IPS-18a (cell line): ENCODE measurements at regions not wholly inside any gene's neighbourhood (a gene's known extent, or its start where the extent isn't known, plus 50 kb on each side); places are given as distances from the start of the nearest gene placed in this dataset.

Source experiments
- H3K27ac ChIP-seq: one replicate; pipeline ENCODE4 v1.5.1; 2013; ENCODE audit warnings: low read length
- H3K27me3 ChIP-seq: one replicate; pipeline ENCODE4 v1.6.1; 2013; ENCODE audit warnings: mild to moderate bottlenecking, low read length; ENCODE audit not compliant: control insufficient read depth, insufficient read depth
- H3K36me3 ChIP-seq: one replicate; pipeline ENCODE4 v1.6.1; 2013; ENCODE audit warnings: low read depth, low read length; ENCODE audit not compliant: control insufficient read depth
- H3K4me1 ChIP-seq: one replicate; pipeline ENCODE4 v1.6.1; 2013; ENCODE audit warnings: low read depth, low read length; ENCODE audit not compliant: control insufficient read depth
- H3K4me3 ChIP-seq: one replicate; pipeline ENCODE4 v1.5.1; 2013; ENCODE audit warnings: low read length
- H3K9ac ChIP-seq: one replicate; pipeline ENCODE4 v1.6.1; 2013; ENCODE audit warnings: mild to moderate bottlenecking, low read length, moderate library complexity
- H3K9me3 ChIP-seq: one replicate; pipeline ENCODE4 v1.6.1; 2013; ENCODE audit warnings: low read depth, low read length; ENCODE audit not compliant: control insufficient read depth

DNA sequence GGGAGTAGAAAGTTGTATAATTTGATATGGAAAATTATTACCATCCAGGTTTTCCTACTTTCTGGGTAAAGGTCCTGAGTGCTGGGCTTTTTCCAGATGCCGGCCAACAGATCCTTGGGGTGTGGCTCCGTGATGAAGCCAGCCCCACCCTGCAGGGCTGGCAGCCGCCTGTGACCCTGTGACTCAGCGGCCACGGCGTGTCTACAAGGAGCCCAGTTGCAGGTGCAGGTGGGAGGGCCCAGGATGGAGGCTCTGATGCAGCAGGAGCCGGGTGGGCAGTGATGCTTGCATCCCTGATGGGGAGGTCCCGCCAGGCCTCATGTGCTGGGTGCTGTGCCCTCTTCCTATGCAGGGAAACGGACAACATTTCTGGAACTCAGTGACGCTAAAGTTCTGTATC is 96.0 kb upstream of the ALKAL2 start:
- Histone ChIP-seq H3K4me3 (no peak overlapping the region), H3K4me1 (peaks cover 21% of the 10 kb centered on the region), H3K27ac (no peak overlapping the region), H3K9me3 (no peaks in the 10 kb centered on the region), H3K9ac (no peak overlapping the region), H3K27me3 (peaks cover 28% of the 10 kb centered on the region), H3K36me3 (no peaks in the 10 kb centered on the region)

GRCh38 chr2:383178-383577 is 95.3 kb upstream of the ALKAL2 start:
- no peaks in the 10 kb centered on the region for H3K9me3 ChIP-seq
- H3K36me3 ChIP-seq: no peaks in the 10 kb centered on the region
- H3K27ac ChIP-seq: no peak overlapping the region
- no peak overlapping the region for H3K4me3 ChIP-seq
- peaks cover 28% of the 10 kb centered on the region for H3K27me3 ChIP-seq
- H3K4me1 ChIP-seq: peaks cover 21% of the 10 kb centered on the region
- no peak overlapping the region for H3K9ac ChIP-seq

DNA sequence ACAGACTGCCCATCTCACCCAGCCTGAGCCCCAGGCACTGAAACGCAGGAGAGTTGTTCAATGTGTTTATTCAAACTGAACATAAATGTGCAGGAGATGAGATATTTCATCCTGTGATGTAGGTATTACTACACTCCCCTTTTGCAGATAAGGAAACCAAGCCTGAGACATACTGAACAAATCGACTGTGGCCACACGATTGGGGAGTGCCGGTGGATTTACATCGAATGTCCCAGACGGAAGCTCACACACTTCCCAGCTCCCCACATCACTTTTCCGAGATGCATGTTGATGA is 94.8 kb upstream of the ALKAL2 start:
- no peak overlapping the region for H3K27ac ChIP-seq
- no peak overlapping the region for H3K4me3 ChIP-seq
- H3K4me1 ChIP-seq: peaks cover 21% of the 10 kb centered on the region
- H3K9me3 ChIP-seq: no peaks in the 10 kb centered on the region
- H3K9ac ChIP-seq: no peak overlapping the region
- no peaks in the 10 kb centered on the region for H3K36me3 ChIP-seq
- peaks cover 28% of the 10 kb centered on the region for H3K27me3 ChIP-seq

DNA sequence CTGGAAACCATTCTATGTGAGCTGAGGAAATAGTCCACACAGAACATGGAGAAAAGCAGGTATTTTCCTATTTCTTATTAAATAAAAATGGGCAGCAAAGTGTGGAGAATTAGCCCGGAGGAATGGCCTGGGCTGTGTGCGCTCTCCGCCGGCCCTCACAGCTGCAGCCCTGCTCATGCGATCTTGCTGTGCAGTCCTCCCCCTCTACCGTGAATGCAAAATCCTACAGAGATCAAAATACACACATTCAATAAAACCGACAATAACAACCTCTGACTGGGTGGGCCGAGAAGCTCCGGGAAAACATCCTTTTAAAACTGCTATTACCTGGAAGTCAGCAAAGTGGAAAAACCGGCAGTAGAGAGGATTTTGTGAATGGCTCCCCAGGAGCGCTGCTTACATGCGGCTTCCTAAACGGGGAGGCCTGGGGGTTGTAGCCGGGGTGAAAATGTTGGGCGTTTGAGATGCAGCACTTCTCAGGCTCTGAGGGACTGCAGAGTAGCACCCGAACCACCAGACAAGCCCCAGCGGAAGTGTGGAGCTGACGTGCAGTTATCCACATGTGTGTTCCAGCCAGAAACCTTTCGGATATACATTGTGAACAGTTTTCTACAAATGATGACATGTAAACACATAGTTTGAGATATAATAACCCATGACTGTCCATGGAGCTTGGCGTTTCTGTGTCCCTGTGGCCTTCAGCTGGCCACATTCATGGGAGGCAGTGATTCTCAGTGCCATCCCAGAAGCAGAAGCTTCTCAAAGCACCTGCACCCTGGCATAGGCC is 94.2 kb upstream of the ALKAL2 start:
- peaks cover 28% of the 10 kb centered on the region for H3K27me3 ChIP-seq
- peaks cover 21% of the 10 kb centered on the region for H3K4me1 ChIP-seq
- no peak overlapping the region for H3K9ac ChIP-seq
- H3K36me3 ChIP-seq: no peaks in the 10 kb centered on the region
- H3K4me3 ChIP-seq: no peak overlapping the region
- no peaks in the 10 kb centered on the region for H3K9me3 ChIP-seq
- no peak overlapping the region for H3K27ac ChIP-seq

GRCh38 chr2:381181-381580 is 93.3 kb upstream of the ALKAL2 start:
- H3K9ac ChIP-seq: no peak overlapping the region
- no peak overlapping the region for H3K27ac ChIP-seq
- H3K36me3 ChIP-seq: no peaks in the 10 kb centered on the region
- no peak overlapping the region for H3K4me3 ChIP-seq
- no peaks in the 10 kb centered on the region for H3K9me3 ChIP-seq
- H3K4me1 ChIP-seq: peaks cover 19% of the 10 kb centered on the region
- peaks cover 28% of the 10 kb centered on the region for H3K27me3 ChIP-seq

- no peak overlapping the region for H3K27ac ChIP-seq
- no peak overlapping the region for H3K4me3 ChIP-seq
- H3K4me1 ChIP-seq: peaks cover 15% of the 10 kb centered on the region
- H3K36me3 ChIP-seq: no peaks in the 10 kb centered on the region
- no peaks in the 10 kb centered on the region for H3K9me3 ChIP-seq
- H3K9ac ChIP-seq: no peak overlapping the region
- peaks cover 28% of the 10 kb centered on the region for H3K27me3 ChIP-seq
Measured at GRCh38 chr2:380772-381171, 92.9 kb upstream of the ALKAL2 start.

GRCh38 chr2:380221-380620 is 92.3 kb upstream of the ALKAL2 start:
- Histone ChIP-seq H3K4me1 (peaks cover 15% of the 10 kb centered on the region), H3K9ac (no peak overlapping the region), H3K27me3 (peaks cover 28% of the 10 kb centered on the region), H3K4me3 (no peak overlapping the region), H3K27ac (no peak overlapping the region), H3K36me3 (no peaks in the 10 kb centered on the region), H3K9me3 (no peaks in the 10 kb centered on the region)

DNA sequence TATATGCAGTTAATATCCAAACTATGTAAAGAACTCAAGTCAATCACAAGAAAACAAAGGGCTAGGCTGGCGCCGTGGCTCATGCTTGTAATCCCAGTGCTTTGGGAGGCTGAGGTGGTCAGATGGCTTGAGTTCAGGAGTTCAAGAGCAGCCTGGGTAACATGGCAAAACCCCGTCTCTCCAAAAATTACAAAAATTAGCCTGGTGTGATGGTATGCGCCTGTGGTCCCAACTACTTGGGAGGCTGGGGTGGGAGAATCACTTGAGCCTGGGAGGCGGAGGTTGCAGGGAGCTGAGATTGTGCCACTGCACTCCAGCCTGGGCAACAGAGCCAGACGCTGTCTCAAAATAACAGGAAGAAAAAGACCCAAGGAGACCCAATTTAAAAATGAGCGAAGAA is 91.9 kb upstream of the ALKAL2 start:
- Histone ChIP-seq H3K4me3 (no peak overlapping the region), H3K9me3 (no peaks in the 10 kb centered on the region), H3K27ac (no peak overlapping the region), H3K36me3 (no peaks in the 10 kb centered on the region), H3K9ac (no peak overlapping the region), H3K4me1 (peaks cover 15% of the 10 kb centered on the region), H3K27me3 (peaks cover 28% of the 10 kb centered on the region)

DNA sequence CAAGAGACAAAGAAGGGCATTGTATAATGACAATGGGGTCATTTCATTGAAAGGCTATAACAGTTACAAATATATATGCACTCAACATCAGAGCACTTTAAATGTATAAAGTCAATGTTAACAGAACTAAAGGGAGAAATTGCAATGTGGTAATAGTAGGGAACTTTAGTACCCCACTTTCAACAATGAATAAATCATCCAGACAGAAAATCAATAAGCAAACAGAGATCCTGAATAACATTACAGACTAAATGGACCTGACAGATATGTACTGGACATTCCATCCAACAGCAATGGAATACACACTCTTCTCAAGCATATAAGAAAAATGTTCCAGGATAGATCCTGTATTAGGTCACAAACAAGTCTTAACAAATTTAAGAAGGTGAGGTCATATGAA is 90.5 kb upstream of the ALKAL2 start:
- H3K27ac ChIP-seq: no peak overlapping the region
- H3K9ac ChIP-seq: no peak overlapping the region
- no peak overlapping the region for H3K4me3 ChIP-seq
- no peaks in the 10 kb centered on the region for H3K36me3 ChIP-seq
- H3K27me3 ChIP-seq: peaks cover 22% of the 10 kb centered on the region
- H3K4me1 ChIP-seq: peaks cover 15% of the 10 kb centered on the region
- no peaks in the 10 kb centered on the region for H3K9me3 ChIP-seq

- H3K9me3 ChIP-seq: no peaks in the 10 kb centered on the region
- H3K9ac ChIP-seq: no peak overlapping the region
- H3K27ac ChIP-seq: no peak overlapping the region
- H3K4me1 ChIP-seq: peaks cover 10% of the 10 kb centered on the region
- no peaks in the 10 kb centered on the region for H3K36me3 ChIP-seq
- peaks cover 16% of the 10 kb centered on the region for H3K27me3 ChIP-seq
- no peak overlapping the region for H3K4me3 ChIP-seq
Measured at GRCh38 chr2:377414-377813, 89.5 kb upstream of the ALKAL2 start.

DNA sequence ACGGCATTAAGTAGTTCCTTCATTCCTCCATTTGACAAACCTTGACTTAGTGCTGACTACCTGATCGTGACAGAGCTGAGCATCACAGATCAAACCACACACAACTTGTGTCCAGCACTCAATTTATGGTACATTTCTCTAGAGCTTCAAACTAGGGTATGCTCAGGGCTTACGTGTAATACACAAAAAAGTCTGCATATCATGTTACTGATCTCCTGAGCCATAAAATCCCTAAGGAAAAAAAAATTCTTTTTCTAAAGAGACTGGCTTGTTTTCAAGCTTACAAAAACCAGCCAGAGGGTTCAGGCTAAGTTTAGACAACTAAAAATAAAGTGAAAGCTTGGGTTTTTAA is 88.0 kb upstream of the ALKAL2 start:
- no peak overlapping the region for H3K4me3 ChIP-seq
- H3K9ac ChIP-seq: no peak overlapping the region
- H3K36me3 ChIP-seq: no peaks in the 10 kb centered on the region
- H3K27ac ChIP-seq: no peak overlapping the region
- peaks cover 2% of the 10 kb centered on the region for H3K27me3 ChIP-seq
- H3K4me1 ChIP-seq: no peaks in the 10 kb centered on the region
- H3K9me3 ChIP-seq: no peaks in the 10 kb centered on the region

- Histone ChIP-seq H3K27me3 (no peaks in the 10 kb centered on the region), H3K36me3 (no peaks in the 10 kb centered on the region), H3K4me1 (no peaks in the 10 kb centered on the region), H3K4me3 (no peak overlapping the region), H3K27ac (no peak overlapping the region), H3K9ac (no peak overlapping the region), H3K9me3 (no peaks in the 10 kb centered on the region)
Measured at GRCh38 chr2:375270-375955, 87.5 kb upstream of the ALKAL2 start.
